OCI-LY7 (cell line): ENCODE measurements at regions not wholly inside any gene's neighbourhood (a gene's known extent, or its start where the extent isn't known, plus 50 kb on each side); places are given as distances from the start of the nearest gene placed in this dataset.

ENCODE experiments used
- BruUV-seq: library from RNA; stranded (reverse); fragments of 400-500 nt; replicated peaks from 2 replicates; lab custom pipeline; 2021; lab: Mats Ljungman, UMichigan
- CTCF ChIA-PET: fragments of 300-600 bp; sonication (Branson Sonifier 250); formaldehyde crosslinking; loops from one replicate; lab custom pipeline; 2022; ENCODE audit warnings: antibody characterized with exemption; ENCODE audit not compliant: unreplicated experiment; lab: Charles Lee
- POLR2A ChIA-PET: fragments of 300-600 bp; sonication (Branson Sonifier 250); formaldehyde crosslinking; loops from one replicate; lab custom pipeline; 2022; ENCODE audit warnings: antibody characterized with exemption; lab: Charles Lee
- DNase-seq: peaks from one replicate; pipeline ENCODE4 v3.0.0-alpha.2; 2015; ENCODE audit warnings: low spot score
- H2AFZ ChIP-seq: fragments of 200-600 bp; sonication (generic), shearing (Covaris generic); 2 replicates; pipeline ENCODE4 v1.6.1; 2014; ENCODE audit warnings: mild to moderate bottlenecking, antibody characterized with exemption, low read length, moderate library complexity
- H3K27ac ChIP-seq: fragments of 200-600 bp; sonication (generic); 2 replicates; pipeline ENCODE4 v1.5.1; 2014; ENCODE audit warnings: mixed run types, low read depth, mild to moderate bottlenecking, moderate library complexity, low read length, inconsistent platforms; ENCODE audit not compliant: poor library complexity, severe bottlenecking
- H3K36me3 ChIP-seq: fragments of 200-600 bp; sonication (generic); 2 replicates; pipeline ENCODE4 v1.6.1; 2014; ENCODE audit warnings: mild to moderate bottlenecking, antibody characterized with exemption, low read length, moderate library complexity, mixed read lengths; ENCODE audit not compliant: insufficient read depth
- H3K4me1 ChIP-seq: fragments of 200-600 bp; sonication (generic); 2 replicates; pipeline ENCODE4 v1.5.1; 2014; ENCODE audit warnings: mild to moderate bottlenecking, low read length; ENCODE audit not compliant: insufficient read depth, poor library complexity, severe bottlenecking
- H3K4me2 ChIP-seq: fragments of 200-600 bp; sonication (generic); 2 replicates; pipeline ENCODE4 v1.6.1; 2014; ENCODE audit warnings: mild to moderate bottlenecking, low read length
- H3K4me3 ChIP-seq: fragments of 200-600 bp; sonication (generic); 2 replicates; pipeline ENCODE4 v1.5.1; 2014; ENCODE audit warnings: mild to moderate bottlenecking, low read depth, low read length; ENCODE audit not compliant: poor library complexity, severe bottlenecking
- H3K79me2 ChIP-seq: fragments of 200-600 bp; sonication (generic); 2 replicates; pipeline ENCODE4 v1.6.1; 2016; ENCODE audit warnings: low read depth, mild to moderate bottlenecking, low read length, moderate library complexity, mixed read lengths; ENCODE audit not compliant: insufficient read depth
- H3K9me2 ChIP-seq: fragments of 200-600 bp; sonication (generic); 2 replicates; pipeline ENCODE4 v1.6.1; 2016; ENCODE audit warnings: mild to moderate bottlenecking, low read length, mixed read lengths; ENCODE audit not compliant: insufficient read depth
- H3K9me3 ChIP-seq: fragments of 200-600 bp; sonication (generic); 2 replicates; pipeline ENCODE4 v1.6.1; 2014; ENCODE audit warnings: mild to moderate bottlenecking, mixed run types, low read length, mixed read lengths
- H4K20me1 ChIP-seq: fragments of 200-600 bp; sonication (generic); 2 replicates; pipeline ENCODE4 v1.6.1; 2014; ENCODE audit warnings: mild to moderate bottlenecking, antibody characterized with exemption, low read length, moderate library complexity, mixed read lengths; ENCODE audit not compliant: insufficient read depth
- EZH2phosphoT487 ChIP-seq: fragments of 200-600 bp; sonication (generic); IDR thresholded peaks from 2 replicates; pipeline ENCODE4 v1.6.1; 2018; ENCODE audit warnings: low read depth, borderline replicate concordance, mild to moderate bottlenecking, mixed run types, antibody characterized with exemption, low read length, moderate library complexity, mixed read lengths
- intact Hi-C: fragments of 100-400 bp; cut with micrococcal nuclease; formaldehyde crosslinking; loops from one replicate; pipeline ENCODE4 v1.10.0; 2022; ENCODE audit not compliant: unreplicated experiment
- TF ChIP-seq, protein P1 (sequence below): fragments of 200-600 bp; sonication (generic); conservative IDR thresholded peaks from 2 replicates; pipeline ENCODE4 v1.5.1; 2014; ENCODE audit warnings: mild to moderate bottlenecking, antibody characterized with exemption, low read length, moderate library complexity, mixed read lengths

- no peak overlapping the region for H2AFZ ChIP-seq
Observed at GRCh38 chr2:180174580-180174979, 167.5 kb upstream of the CWC22 start.

DNA sequence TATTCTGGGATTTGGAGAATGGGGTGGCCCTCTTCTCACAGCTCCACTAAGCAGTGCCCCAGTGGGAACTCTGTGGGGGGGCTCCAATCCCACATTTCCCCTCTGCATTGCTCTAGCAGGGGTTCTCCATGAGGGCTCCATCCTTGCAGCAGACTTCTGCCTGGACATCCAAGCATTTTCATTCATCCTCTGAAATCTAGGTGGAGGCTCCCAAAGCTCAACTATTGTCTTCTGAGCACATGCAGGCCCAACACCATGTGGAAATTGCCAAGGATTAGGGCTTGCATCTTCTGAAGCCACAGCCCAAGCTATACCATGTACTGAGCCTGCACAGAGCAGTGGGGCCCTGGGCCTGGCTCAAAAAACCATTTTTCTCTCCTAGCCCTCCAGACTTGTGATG lies 162.4 kb upstream of the CWC22 start:
- Histone ChIP-seq H3K4me1 (no peaks in the 10 kb centered on the region), H3K4me3 (no peak overlapping the region), H3K79me2 (no peaks in the 10 kb centered on the region), H4K20me1 (no peaks in the 10 kb centered on the region), H3K36me3 (no peaks in the 10 kb centered on the region), H3K9me3 (0 out of 2 replicates have a peak, but pooled peaks cover 4% of the 10 kb centered on the region), H3K4me2 (no peak overlapping the region), H3K9me2 (no peaks in the 10 kb centered on the region), H3K27ac (no peak overlapping the region), H2AFZ (no peak overlapping the region)
- BruUV-seq = no TSS peak
- POLR2A ChIA-PET = interaction anchor here (0.6 kb wide), 1 partner anchor 193 kb away, joined by 3 read pairs; no protein-coding TSS in a partner anchor
- no peak for TF ChIP-seq EZH2phosphoT487
- TF ChIP-seq, protein P1, sequence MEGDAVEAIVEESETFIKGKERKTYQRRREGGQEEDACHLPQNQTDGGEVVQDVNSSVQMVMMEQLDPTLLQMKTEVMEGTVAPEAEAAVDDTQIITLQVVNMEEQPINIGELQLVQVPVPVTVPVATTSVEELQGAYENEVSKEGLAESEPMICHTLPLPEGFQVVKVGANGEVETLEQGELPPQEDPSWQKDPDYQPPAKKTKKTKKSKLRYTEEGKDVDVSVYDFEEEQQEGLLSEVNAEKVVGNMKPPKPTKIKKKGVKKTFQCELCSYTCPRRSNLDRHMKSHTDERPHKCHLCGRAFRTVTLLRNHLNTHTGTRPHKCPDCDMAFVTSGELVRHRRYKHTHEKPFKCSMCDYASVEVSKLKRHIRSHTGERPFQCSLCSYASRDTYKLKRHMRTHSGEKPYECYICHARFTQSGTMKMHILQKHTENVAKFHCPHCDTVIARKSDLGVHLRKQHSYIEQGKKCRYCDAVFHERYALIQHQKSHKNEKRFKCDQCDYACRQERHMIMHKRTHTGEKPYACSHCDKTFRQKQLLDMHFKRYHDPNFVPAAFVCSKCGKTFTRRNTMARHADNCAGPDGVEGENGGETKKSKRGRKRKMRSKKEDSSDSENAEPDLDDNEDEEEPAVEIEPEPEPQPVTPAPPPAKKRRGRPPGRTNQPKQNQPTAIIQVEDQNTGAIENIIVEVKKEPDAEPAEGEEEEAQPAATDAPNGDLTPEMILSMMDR = no peak
- intact Hi-C loops = no loop called here
- CTCF ChIA-PET = no interaction called here
- peak; percentile 3 for DNase-seq

More at GRCh38 chr2:180174580-180174979, 167.5 kb upstream of the CWC22 start:
- no peaks in the 10 kb centered on the region for H4K20me1 ChIP-seq
- intact Hi-C loops = no loop called here
- TF ChIP-seq, protein P1 = no peak
- no peak for TF ChIP-seq EZH2phosphoT487
- H3K9me2 ChIP-seq = no peaks in the 10 kb centered on the region
- POLR2A ChIA-PET = no interaction called here
- no peak overlapping the region for H3K27ac ChIP-seq
- CTCF ChIA-PET = no interaction called here
- no peak overlapping the region for H3K4me3 ChIP-seq
- no peaks in the 10 kb centered on the region for H3K9me3 ChIP-seq
- no peaks in the 10 kb centered on the region for H3K4me1 ChIP-seq
- H3K4me2 ChIP-seq = no peak overlapping the region
- H3K36me3 ChIP-seq = no peaks in the 10 kb centered on the region
- BruUV-seq = no TSS peak
- no peaks in the 10 kb centered on the region for H3K79me2 ChIP-seq
- no peak for DNase-seq

DNA sequence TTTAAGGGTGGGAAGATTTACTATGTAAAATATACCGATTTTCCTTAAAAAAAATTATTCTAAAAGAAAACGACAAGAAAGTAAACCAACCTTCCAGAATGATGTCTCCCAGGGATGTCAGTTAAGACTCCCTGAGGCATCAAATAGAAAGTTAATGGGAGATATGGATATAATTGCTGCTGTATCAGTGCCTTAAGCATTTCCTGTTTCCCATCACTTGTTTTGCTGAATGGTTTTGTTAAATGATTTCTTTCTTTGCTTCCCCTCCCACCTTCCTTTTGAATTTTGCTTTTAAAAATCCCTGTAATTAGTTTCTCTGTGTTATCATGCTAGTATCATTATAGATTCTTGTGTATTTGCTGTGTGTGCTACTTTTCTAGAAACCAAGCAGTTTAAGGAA lies 154.3 kb upstream of the CWC22 start:
- Histone ChIP-seq H3K4me3 (no peak overlapping the region), H3K4me2 (no peak overlapping the region), H3K36me3 (no peaks in the 10 kb centered on the region), H2AFZ (no peak overlapping the region), H3K4me1 (no peaks in the 10 kb centered on the region), H3K9me3 (no peaks in the 10 kb centered on the region), H3K27ac (no peak overlapping the region), H4K20me1 (no peaks in the 10 kb centered on the region), H3K9me2 (no peaks in the 10 kb centered on the region), H3K79me2 (no peaks in the 10 kb centered on the region)
- intact Hi-C loops = no loop called here
- no TSS peak for BruUV-seq
- POLR2A ChIA-PET = interaction anchor here (0.6 kb wide), 1 partner anchor 1432 kb away, joined by 3 read pairs; no protein-coding TSS in a partner anchor
- DNase-seq = no peak
- CTCF ChIA-PET = no interaction called here
- TF ChIP-seq EZH2phosphoT487 = no peak
- TF ChIP-seq, protein P1 = no peak
